SK-N-SH (cell line): ENCODE measurements at regions not wholly inside any gene's neighbourhood (a gene's known extent, or its start where the extent isn't known, plus 50 kb on each side); places are given as distances from the start of the nearest gene placed in this dataset.

Experiments
- CTCF ChIA-PET: fragments of 300-600, 350-600 bp; formaldehyde crosslinking; extraction: SDS; loops from one replicate; lab custom pipeline; 2021; lab: Yijun Ruan, JAX
- POLR2A ChIA-PET: fragments of 350-600 bp; sonication (Branson Sonifier 250); formaldehyde crosslinking; extraction: SDS; loops from one replicate; lab custom pipeline; 2020; ENCODE audit warnings: antibody characterized with exemption, inconsistent platforms; lab: Yijun Ruan, JAX
- DNase-seq: peaks from one replicate; pipeline ENCODE4 v3.0.0; 2012
- H2AFZ ChIP-seq: fragments of 200-600 bp; sonication (generic); 2 replicates; pipeline ENCODE4 v1.8.1; 2016; ENCODE audit warnings: antibody characterized with exemption, mild to moderate bottlenecking, low read depth
- H3F3A ChIP-seq: fragments of 200-600 bp; sonication (generic); replicated peaks from 2 replicates; pipeline ENCODE3; 2016; ENCODE audit warnings: antibody characterized with exemption, mild to moderate bottlenecking; ENCODE audit not compliant: insufficient read depth
- H3K27ac ChIP-seq, 2 experiments: fragments of 200-500 bp in 1 of 2; fragments of 200-600 bp in 1 of 2; sonication (Bioruptor generic) in 1 of 2; sonication (generic), shearing (Covaris generic) in 1 of 2; 2 replicates each; pipeline versions ENCODE4 v1.5.1 to v1.6.1; 2014 to 2016; ENCODE audit warnings: low read depth in 2 of 2, inconsistent platforms in 1 of 2, low read length in 1 of 2, mild to moderate bottlenecking in 1 of 2, mixed read lengths in 1 of 2
- H3K27me3 ChIP-seq: fragments of 200-600 bp; sonication (generic), shearing (Covaris generic); 2 replicates; pipeline ENCODE4 v1.6.1; 2016; ENCODE audit warnings: mixed run types; ENCODE audit not compliant: insufficient read depth
- H3K36me3 ChIP-seq, 2 experiments: fragments of 200-500 bp in 1 of 2; fragments of 200-600 bp in 1 of 2; sonication (Bioruptor generic) in 1 of 2; sonication (generic) in 1 of 2; replicated peaks in 1 of 2; 2 replicates each; pipeline versions ENCODE3 to v1.5.1; 2014 to 2016; ENCODE audit warnings: low read length in 1 of 2, mild to moderate bottlenecking in 1 of 2; ENCODE audit not compliant: insufficient read depth in 2 of 2, control insufficient read depth in 1 of 2
- H3K4me1 ChIP-seq, 2 experiments: fragments of 200-500 bp in 1 of 2; fragments of 200-600 bp in 1 of 2; sonication (Bioruptor generic) in 1 of 2; sonication (generic), shearing (Covaris generic) in 1 of 2; 2 replicates each; pipeline versions ENCODE4 v1.5.1 to v1.6.1; 2014 to 2016; ENCODE audit warnings: low read depth in 1 of 2, low read length in 1 of 2, mixed run types in 1 of 2; ENCODE audit not compliant: insufficient read depth in 2 of 2, control insufficient read depth in 1 of 2
- H3K4me2 ChIP-seq: fragments of 200-600 bp; sonication (generic), shearing (Covaris generic); 2 replicates; pipeline ENCODE4 v1.6.1; 2017; ENCODE audit warnings: mixed run types
- H3K4me3 ChIP-seq, 2 experiments: fragments of 200-500 bp in 1 of 2; fragments of 200-600 bp in 1 of 2; sonication (Bioruptor generic) in 1 of 2; sonication (generic), shearing (Covaris generic) in 1 of 2; 2 replicates each; pipeline versions ENCODE4 v1.5.1 to v1.8.1; 2014 to 2016; ENCODE audit warnings: low read depth in 2 of 2, inconsistent platforms in 1 of 2, low read length in 1 of 2, mild to moderate bottlenecking in 1 of 2, mixed read lengths in 1 of 2, moderate library complexity in 1 of 2
- H3K79me2 ChIP-seq: fragments of 200-600 bp; sonication (generic); 2 replicates; pipeline ENCODE4 v1.8.1; 2017; ENCODE audit warnings: mild to moderate bottlenecking; ENCODE audit not compliant: insufficient read depth
- H3K9ac ChIP-seq: fragments of 200-600 bp; sonication (generic); 2 replicates; pipeline ENCODE4 v1.6.1; 2017; ENCODE audit warnings: mixed run types
- H3K9me2 ChIP-seq: fragments of 200-600 bp; sonication (generic); 2 replicates; pipeline ENCODE4 v1.6.1; 2017; ENCODE audit warnings: mixed run types
- H3K9me3 ChIP-seq: fragments of 200-600 bp; sonication (generic); 2 replicates; pipeline ENCODE4 v1.6.1; 2017; ENCODE audit warnings: mixed run types, mild to moderate bottlenecking, moderate library complexity
- H4K20me1 ChIP-seq: fragments of 200-600 bp; sonication (generic); 2 replicates; pipeline ENCODE4 v1.6.1; 2017; ENCODE audit warnings: mild to moderate bottlenecking, mixed run types; ENCODE audit not compliant: insufficient read depth
- CHD2 ChIP-seq: fragments of 150-350 bp; IDR thresholded peaks from 2 replicates; pipeline ENCODE4 v1.6.1; 2018; ENCODE audit warnings: low read length; ENCODE audit not compliant: partially characterized antibody
- CTCF ChIP-seq: fragments of 200-600 bp; sonication (generic); IDR thresholded peaks from 2 replicates; pipeline ENCODE4 v1.6.1; 2017; ENCODE audit warnings: antibody characterized with exemption, mild to moderate bottlenecking, moderate library complexity
- EP300 ChIP-seq, 2 experiments: IDR thresholded peaks; 2 replicates each; pipeline versions ENCODE4 v1.4.0 to v1.6.1; 2012; ENCODE audit warnings: borderline replicate concordance in 1 of 2, low read depth in 1 of 2, low read length in 1 of 2
- GATA2 ChIP-seq: sonication (generic); formaldehyde crosslinking; IDR thresholded peaks from 2 replicates; pipeline ENCODE4 v1.5.0; 2020; ENCODE audit warnings: mild to moderate bottlenecking, missing genetic modification reagents
- RAD21 ChIP-seq: IDR thresholded peaks from 2 replicates; pipeline ENCODE4 v1.6.1; 2012; ENCODE audit warnings: mild to moderate bottlenecking, low read length
- RCOR1 ChIP-seq: fragments of 150-350 bp; IDR thresholded peaks from 2 replicates; pipeline ENCODE4 v1.6.1; 2017; ENCODE audit warnings: antibody characterized with exemption, low read length
- TEAD4 ChIP-seq: IDR thresholded peaks from 2 replicates; pipeline ENCODE4 v1.4.0; 2012; ENCODE audit warnings: mild to moderate bottlenecking, borderline replicate concordance; ENCODE audit not compliant: insufficient read depth
- WGBS: methylation state at CpG from one replicate; pipeline ENCODE4 v1.1.6; 2017; ENCODE audit warnings: low lambda C conversion rate; 5-methylcytosine and 5-hydroxymethylcytosine counted together
- TF ChIP-seq, protein P1 (sequence below): fragments of 150-350 bp; IDR thresholded peaks from 2 replicates; pipeline ENCODE4 v1.6.1; 2017; ENCODE audit warnings: antibody characterized with exemption, low read length, low read depth, borderline replicate concordance

GRCh38 chr9:38212016-38212415, 143.0 kb upstream of the SHB start:
- WGBS: 44% methylated on average over 4 of the region's 4 CpGs
- POLR2A ChIA-PET: no interaction called here
- CTCF ChIA-PET: interaction anchor here (1.1 to 2.6 kb wide), 4 partner anchors 9 to 299 kb away, joined by 3 to 9 read pairs (median 4); no protein-coding TSS in a partner anchor

GRCh38 chr9:38211002-38211401, 142.0 kb upstream of the SHB start:
- no peak overlapping the region for H2AFZ ChIP-seq
- no peaks in the 10 kb centered on the region for H3K36me3 ChIP-seq
- no peak overlapping the region for H3K4me2 ChIP-seq
- no peaks in the 10 kb centered on the region for H3K9me2 ChIP-seq
- no peak overlapping the region for H3K9ac ChIP-seq
- TF ChIP-seq RAD21 (peak; percentile 16; the same call in 1 of the 2 replicates), EP300 (IDR thresholded peaks at IDR 0.05; ENCODE audit: borderline replicate concordance in 1 of 2, low read depth in 1 of 2, low read length in 1 of 2) (peak in 1 of 2 experiments; percentile 71; a peak in 2 of 4 replicates), CHD2 (peak; percentile 16), CTCF (no peak), GATA2 (CRISPR knock-in tag) (peak; percentile 84), RCOR1 (peak; percentile 68; the same call in 1 of the 2 replicates)
- TF ChIP-seq, protein P1, sequence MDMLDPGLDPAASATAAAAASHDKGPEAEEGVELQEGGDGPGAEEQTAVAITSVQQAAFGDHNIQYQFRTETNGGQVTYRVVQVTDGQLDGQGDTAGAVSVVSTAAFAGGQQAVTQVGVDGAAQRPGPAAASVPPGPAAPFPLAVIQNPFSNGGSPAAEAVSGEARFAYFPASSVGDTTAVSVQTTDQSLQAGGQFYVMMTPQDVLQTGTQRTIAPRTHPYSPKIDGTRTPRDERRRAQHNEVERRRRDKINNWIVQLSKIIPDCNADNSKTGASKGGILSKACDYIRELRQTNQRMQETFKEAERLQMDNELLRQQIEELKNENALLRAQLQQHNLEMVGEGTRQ: no peak
- H3K4me3 ChIP-seq: no peak overlapping the region
- ChIA-PET CTCF (interaction anchor here (1.1 to 2.6 kb wide), 3 partner anchors 123 to 273 kb away, joined by 3 to 9 read pairs (median 4); no protein-coding TSS in a partner anchor), POLR2A (interaction anchor here (0.8 kb wide), 1 partner anchor 16 kb away, joined by 3 read pairs; no protein-coding TSS in a partner anchor)
- DNase-seq: peak; percentile 65
- H3K9me3 ChIP-seq: no peaks in the 10 kb centered on the region
- peaks cover 0 to 37% of the 10 kb centered on the region in 2 experiments; a peak in 2 of 4 replicates for H3K4me1 ChIP-seq
- H3K79me2 ChIP-seq: no peaks in the 10 kb centered on the region
- no peaks in the 10 kb centered on the region for H4K20me1 ChIP-seq
- peak overlapping the region in 1 of 2 experiments; percentile 85; a peak in 2 of 4 replicates for H3K27ac ChIP-seq
- 75% methylated on average over 1 of the region's 1 CpG for WGBS
- no peaks in the 10 kb centered on the region for H3F3A ChIP-seq
- H3K27me3 ChIP-seq: no peaks in the 10 kb centered on the region

More at GRCh38 chr9:38212016-38212415, 143.0 kb upstream of the SHB start:
- Histone ChIP-seq H3K9ac (no peak overlapping the region), H4K20me1 (no peaks in the 10 kb centered on the region), H3K36me3 (no peaks in the 10 kb centered on the region), H3K4me3 (no peak overlapping the region), H3K4me2 (no peak overlapping the region), H3K9me2 (no peaks in the 10 kb centered on the region), H3K27me3 (no peaks in the 10 kb centered on the region), H3K79me2 (no peaks in the 10 kb centered on the region), H3F3A (no peaks in the 10 kb centered on the region), H3K4me1 (peaks cover 0 to 37% of the 10 kb centered on the region in 2 experiments; a peak in 2 of 4 replicates), H3K27ac (no peak overlapping the region), H3K9me3 (no peaks in the 10 kb centered on the region), H2AFZ (no peak overlapping the region)
- no peak for TF ChIP-seq TEAD4
- DNase-seq: no peak
